WERI-Rb-1 (cell line): ENCODE measurements at regions not wholly inside any gene's neighbourhood (a gene's known extent, or its start where the extent isn't known, plus 50 kb on each side); places are given as distances from the start of the nearest gene placed in this dataset.

Experiments
- DNase-seq: peaks from one replicate; pipeline ENCODE4 v3.0.0-alpha.2; 2020
- H3K27ac ChIP-seq: fragments of 250-450 bp; sonication (Bioruptor Pico); 2 replicates; pipeline ENCODE4 v1.5.1; 2020; ENCODE audit warnings: mild to moderate bottlenecking, moderate library complexity
- H3K27me3 ChIP-seq: fragments of 250-450 bp; sonication (Bioruptor Pico); 2 replicates; pipeline ENCODE4 v1.5.1; 2021; ENCODE audit warnings: mild to moderate bottlenecking, low read depth, moderate library complexity; ENCODE audit not compliant: insufficient read depth, severe bottlenecking
- H3K36me3 ChIP-seq: fragments of 250-450 bp; sonication (Bioruptor Pico); 2 replicates; pipeline ENCODE4 v1.5.1; 2020; ENCODE audit warnings: mild to moderate bottlenecking, moderate library complexity
- H3K4me3 ChIP-seq: 2 replicates; pipeline ENCODE4 v1.5.1; 2011; ENCODE audit warnings: low read depth, mild to moderate bottlenecking, control low read depth, low read length
- H3K9me3 ChIP-seq: fragments of 250-450 bp; sonication (Bioruptor Pico); 2 replicates; pipeline ENCODE4 v1.5.1; 2021; ENCODE audit warnings: mild to moderate bottlenecking, moderate library complexity; ENCODE audit not compliant: severe bottlenecking
- CTCF ChIP-seq: IDR thresholded peaks from 2 replicates; pipeline ENCODE4 v1.5.1; 2011; ENCODE audit warnings: low read depth, mild to moderate bottlenecking, control low read depth, inconsistent platforms, low read length

DNA sequence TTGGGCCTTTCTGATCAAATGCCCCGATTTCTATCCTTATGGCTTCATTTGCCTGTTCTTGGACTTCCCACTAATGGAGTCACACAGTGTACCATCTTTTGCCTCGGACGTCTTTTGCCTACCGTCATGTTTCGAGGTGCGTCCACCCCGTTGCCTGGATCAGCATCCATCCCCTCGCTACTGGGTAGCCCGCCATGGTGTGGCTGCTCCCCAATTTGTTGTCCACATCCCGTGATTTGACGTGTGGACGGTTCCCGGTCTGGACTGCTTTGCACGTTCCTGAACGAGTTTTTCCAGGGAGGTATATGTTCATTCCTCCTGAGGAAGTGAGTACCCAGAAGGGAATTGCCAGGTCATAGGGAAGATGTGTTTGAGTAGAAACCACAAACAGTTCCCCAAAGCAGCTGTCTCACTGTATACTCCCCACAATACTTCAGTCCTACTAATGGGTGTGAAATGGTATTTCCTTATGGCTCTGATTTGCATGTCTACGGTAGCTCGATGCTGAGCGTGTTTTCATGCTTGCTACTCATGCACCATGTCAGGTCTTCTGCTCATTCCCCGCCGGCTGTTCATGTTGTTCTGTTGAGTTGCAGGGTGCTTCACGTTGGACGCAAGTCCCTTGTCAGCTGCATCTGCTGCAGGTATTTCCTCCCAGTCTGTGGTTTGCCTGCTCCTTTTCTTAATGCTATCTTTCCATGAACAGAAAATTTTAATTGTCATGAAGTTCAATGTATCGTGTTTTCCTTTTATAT lies 86.8 kb upstream of the AFDN start:
- no peak for DNase-seq
- no peaks in the 10 kb centered on the region for H3K9me3 ChIP-seq
- TF ChIP-seq CTCF: no peak
- no peaks in the 10 kb centered on the region for H3K36me3 ChIP-seq
- no peak overlapping the region for H3K27ac ChIP-seq
- H3K4me3 ChIP-seq: no peak overlapping the region
- H3K27me3 ChIP-seq: no peaks in the 10 kb centered on the region

DNA sequence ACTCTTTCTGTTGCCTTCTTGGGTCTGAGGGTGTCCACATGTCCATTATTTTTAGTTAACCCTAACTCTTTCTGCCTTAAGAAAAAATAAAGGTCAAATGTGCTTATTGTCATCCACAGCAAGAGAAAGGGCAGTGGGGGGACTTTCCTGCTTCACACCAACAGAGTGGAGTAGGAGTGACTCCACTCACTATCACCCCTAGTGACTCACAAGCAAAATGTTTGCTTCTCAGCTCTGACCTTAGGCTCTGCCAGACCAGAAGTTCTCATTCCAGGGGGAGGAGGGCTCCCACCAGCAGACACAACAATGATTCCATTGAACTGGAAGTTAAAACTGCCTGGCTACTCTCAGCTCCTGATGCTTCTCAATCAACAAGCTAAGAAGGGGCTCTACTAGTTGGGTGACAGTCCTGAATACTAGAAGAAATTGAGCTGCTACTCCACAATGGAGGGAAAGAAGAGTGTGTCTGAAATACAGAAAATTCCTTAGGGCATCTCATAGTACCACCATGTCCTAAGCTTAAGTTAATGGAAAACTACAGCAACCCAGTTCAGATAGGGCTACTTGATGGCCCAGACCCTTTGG lies 83.9 kb upstream of the AFDN start:
- H3K36me3 ChIP-seq: no peaks in the 10 kb centered on the region
- peak; percentile 28 for TF ChIP-seq CTCF
- no peak overlapping the region for H3K27ac ChIP-seq
- no peak for DNase-seq
- no peak overlapping the region for H3K4me3 ChIP-seq
- no peaks in the 10 kb centered on the region for H3K9me3 ChIP-seq
- no peaks in the 10 kb centered on the region for H3K27me3 ChIP-seq

DNA sequence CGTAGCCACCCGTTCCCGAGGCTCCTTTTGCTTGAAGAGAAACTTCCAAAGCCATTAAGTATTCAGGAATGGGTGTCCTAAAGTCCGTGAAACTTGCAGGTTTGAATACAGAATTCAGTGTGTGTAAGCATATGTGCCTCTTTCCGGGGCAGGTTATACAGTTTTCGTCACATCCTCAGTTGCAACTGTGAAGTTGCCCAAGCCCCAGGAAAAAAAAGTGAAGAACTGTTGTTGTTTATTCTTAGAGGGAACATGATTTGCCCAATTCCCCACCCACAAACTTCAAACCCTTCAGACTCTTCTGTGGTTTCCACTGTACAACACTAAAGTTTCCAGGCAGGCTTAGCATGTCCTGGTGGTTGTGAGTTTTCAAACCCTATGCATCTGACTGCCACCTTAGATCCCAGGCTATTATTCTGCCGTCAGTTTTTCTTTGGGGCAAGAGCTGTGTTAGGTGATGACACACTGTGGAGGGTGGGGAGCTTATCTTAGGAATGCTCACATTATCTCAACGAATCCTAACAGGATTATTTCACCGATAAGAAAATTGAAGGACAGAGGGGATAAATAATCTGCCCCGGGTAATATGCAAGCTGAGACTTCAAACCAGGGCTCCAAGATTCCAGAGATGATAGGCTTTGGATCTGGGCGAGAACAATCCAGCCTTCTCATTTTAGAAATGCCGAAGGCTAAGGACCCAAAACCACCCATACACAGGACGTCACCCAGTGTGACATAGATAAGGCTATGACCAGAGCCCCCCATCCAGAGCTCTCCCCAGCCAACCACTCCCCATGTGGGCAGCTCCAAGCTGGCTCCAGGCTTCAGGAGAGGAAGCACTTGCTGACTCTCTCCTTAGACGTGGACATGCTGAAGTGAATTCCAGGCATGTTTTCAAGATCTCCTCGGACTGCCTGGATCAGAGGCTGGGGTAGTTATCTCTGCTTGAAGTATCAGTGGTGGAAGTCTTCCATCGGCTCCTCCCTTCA lies 81.7 kb upstream of the AFDN start:
- no peak for DNase-seq
- Histone ChIP-seq H3K27ac (no peak overlapping the region), H3K36me3 (no peaks in the 10 kb centered on the region), H3K27me3 (no peaks in the 10 kb centered on the region), H3K4me3 (no peak overlapping the region), H3K9me3 (no peaks in the 10 kb centered on the region)
- no peak for TF ChIP-seq CTCF

DNA sequence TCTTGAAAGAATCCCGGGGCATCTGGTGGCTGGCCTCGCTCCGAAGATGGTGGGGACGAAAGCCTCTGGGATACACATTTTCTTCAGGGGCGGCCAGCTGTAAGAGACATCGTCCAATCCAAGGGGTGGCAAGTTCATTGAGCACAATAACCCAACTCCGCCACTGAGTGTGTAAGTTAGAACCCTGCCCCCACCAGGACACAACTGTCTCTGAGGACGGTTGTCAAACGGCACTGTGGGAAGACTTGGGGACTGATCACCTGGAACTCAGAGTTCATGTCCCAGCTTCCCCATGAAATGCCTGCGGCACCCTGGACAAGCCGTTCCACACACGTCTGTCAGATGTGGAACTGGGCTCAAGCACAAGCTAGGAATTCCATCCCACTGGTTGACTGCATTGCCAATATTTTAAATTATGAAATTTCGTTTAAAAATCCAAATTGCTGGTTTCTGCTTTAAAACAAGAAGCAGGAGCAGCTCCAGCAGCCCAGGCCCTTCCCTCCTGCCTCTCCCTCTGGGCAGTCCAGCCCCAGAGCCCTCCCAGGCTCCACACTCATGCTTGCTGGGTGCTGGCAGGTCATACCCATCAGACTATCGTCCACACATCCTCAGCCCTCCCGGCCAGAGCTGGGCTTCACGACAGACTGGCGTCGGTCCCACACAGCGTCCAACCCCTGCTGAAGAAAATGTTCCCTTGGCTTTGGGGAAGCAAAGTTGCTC lies 80.9 kb upstream of the AFDN start:
- H3K27ac ChIP-seq: no peak overlapping the region
- no peak for TF ChIP-seq CTCF
- no peak for DNase-seq
- no peaks in the 10 kb centered on the region for H3K9me3 ChIP-seq
- H3K27me3 ChIP-seq: no peaks in the 10 kb centered on the region
- no peak overlapping the region for H3K4me3 ChIP-seq
- no peaks in the 10 kb centered on the region for H3K36me3 ChIP-seq

DNA sequence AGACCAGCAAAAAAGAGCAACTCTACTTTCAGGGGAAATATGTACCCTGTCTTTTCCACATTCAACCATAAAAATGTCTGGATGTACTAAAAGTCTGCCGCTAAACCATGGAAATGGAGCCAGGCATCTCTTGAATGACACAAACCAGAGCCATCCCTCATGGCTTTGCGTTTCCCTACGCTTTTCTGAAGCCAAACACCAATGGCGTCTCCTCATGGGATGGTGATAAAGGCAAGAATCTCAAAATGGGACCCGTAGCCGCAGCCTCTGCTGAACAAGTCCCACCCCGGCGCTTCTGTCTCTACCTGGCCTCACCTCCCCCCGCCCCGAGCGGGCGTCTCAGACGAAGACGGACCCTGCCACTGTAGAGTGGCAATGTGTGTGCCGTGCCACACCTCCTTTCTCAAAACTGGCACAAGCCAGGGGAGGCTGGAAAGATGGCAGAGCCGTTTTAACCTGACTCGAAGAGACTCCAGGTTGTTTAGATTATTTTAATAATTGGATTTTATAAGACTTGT lies 80.3 kb upstream of the AFDN start:
- Histone ChIP-seq H3K9me3 (no peaks in the 10 kb centered on the region), H3K4me3 (no peak overlapping the region), H3K27me3 (no peaks in the 10 kb centered on the region), H3K27ac (peak overlapping the region; percentile 38), H3K36me3 (no peaks in the 10 kb centered on the region)
- TF ChIP-seq CTCF: no peak
- DNase-seq: no peak
